ENCODE measurements at regions not wholly inside any gene's neighbourhood (a gene's known extent, or its start where the extent isn't known, plus 50 kb on each side); places are given as distances from the start of the nearest gene placed in this dataset.

DNA sequence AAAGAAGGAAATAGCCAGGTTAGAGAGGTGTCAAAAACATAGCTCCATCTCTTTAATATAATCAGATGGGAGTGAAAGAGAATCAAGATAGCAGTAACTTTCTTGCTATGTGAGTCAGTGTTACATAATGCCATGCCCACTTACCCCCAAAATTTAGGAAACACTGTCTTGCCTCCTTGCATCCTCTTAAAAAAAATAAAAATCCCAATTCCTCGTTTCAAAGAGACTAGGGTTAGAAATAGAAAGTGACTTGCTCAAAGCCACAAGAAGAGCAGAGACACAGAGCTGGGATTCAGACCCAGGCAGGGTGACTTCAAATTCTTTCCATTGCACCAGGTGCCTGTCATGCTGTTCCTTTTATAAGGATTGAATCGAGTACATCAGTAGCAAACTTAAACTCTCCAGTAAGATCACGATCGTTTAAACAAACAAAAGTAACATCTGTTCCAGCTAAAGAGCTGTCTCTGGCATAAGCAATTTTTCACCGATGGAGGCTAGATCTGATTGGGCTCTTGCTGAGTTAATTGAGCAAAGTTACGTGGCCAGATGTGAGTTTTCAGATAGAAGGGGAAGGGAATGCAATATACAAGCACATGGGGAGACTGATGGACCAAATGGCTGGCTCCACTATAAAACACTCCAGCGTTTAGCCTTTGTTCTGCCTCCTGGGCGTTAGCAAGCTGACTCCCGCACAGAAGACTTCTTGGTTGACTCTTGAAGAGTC is 176.9 kb downstream of the PALM2AKAP2 start:
- TF ChIP-seq, protein P1, sequence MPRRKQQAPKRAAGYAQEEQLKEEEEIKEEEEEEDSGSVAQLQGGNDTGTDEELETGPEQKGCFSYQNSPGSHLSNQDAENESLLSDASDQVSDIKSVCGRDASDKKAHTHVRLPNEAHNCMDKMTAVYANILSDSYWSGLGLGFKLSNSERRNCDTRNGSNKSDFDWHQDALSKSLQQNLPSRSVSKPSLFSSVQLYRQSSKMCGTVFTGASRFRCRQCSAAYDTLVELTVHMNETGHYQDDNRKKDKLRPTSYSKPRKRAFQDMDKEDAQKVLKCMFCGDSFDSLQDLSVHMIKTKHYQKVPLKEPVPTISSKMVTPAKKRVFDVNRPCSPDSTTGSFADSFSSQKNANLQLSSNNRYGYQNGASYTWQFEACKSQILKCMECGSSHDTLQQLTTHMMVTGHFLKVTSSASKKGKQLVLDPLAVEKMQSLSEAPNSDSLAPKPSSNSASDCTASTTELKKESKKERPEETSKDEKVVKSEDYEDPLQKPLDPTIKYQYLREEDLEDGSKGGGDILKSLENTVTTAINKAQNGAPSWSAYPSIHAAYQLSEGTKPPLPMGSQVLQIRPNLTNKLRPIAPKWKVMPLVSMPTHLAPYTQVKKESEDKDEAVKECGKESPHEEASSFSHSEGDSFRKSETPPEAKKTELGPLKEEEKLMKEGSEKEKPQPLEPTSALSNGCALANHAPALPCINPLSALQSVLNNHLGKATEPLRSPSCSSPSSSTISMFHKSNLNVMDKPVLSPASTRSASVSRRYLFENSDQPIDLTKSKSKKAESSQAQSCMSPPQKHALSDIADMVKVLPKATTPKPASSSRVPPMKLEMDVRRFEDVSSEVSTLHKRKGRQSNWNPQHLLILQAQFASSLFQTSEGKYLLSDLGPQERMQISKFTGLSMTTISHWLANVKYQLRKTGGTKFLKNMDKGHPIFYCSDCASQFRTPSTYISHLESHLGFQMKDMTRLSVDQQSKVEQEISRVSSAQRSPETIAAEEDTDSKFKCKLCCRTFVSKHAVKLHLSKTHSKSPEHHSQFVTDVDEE (CRISPR knock-in tag; IDR thresholded peaks at IDR 0.05): peak; percentile 86; the same call in 1 of the 2 replicates
- TF ChIP-seq TCF4 (CRISPR knock-in tag; IDR thresholded peaks at IDR 0.05; ENCODE audit: borderline replicate concordance): peak; percentile 58; the same call in 1 of the 2 replicates
- TF ChIP-seq ZNF565 (CRISPR knock-in tag; conservative IDR thresholded peaks at IDR 0.05; ENCODE audit: low read depth): no peak
- ATAC-seq: peak; percentile 37

GRCh38 chr9:109959679-109960078 is 179.7 kb downstream of the PALM2AKAP2 start:
- ATAC-seq: no peak
- TF ChIP-seq RARB (CRISPR knock-in tag; IDR thresholded peaks at IDR 0.05) (no peak), CSDC2 (CRISPR knock-in tag; IDR thresholded peaks at IDR 0.05) (no peak), PPARA (CRISPR knock-in tag; IDR thresholded peaks at IDR 0.05; ENCODE audit: borderline replicate concordance) (no peak), OSR1 (CRISPR knock-in tag; IDR thresholded peaks at IDR 0.05) (no peak), ESRRG (CRISPR knock-in tag; IDR thresholded peaks at IDR 0.05) (no peak), TCF4 (CRISPR knock-in tag; IDR thresholded peaks at IDR 0.05; ENCODE audit: borderline replicate concordance) (no peak), GLIS3 (CRISPR knock-in tag; IDR thresholded peaks at IDR 0.05) (no peak)
- TF ChIP-seq, protein P2, sequence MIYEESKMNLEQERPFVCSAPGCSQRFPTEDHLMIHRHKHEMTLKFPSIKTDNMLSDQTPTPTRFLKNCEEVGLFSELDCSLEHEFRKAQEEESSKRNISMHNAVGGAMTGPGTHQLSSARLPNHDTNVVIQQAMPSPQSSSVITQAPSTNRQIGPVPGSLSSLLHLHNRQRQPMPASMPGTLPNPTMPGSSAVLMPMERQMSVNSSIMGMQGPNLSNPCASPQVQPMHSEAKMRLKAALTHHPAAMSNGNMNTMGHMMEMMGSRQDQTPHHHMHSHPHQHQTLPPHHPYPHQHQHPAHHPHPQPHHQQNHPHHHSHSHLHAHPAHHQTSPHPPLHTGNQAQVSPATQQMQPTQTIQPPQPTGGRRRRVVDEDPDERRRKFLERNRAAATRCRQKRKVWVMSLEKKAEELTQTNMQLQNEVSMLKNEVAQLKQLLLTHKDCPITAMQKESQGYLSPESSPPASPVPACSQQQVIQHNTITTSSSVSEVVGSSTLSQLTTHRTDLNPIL (CRISPR knock-in tag; IDR thresholded peaks at IDR 0.05; ENCODE audit: low read depth): no peak

DNA sequence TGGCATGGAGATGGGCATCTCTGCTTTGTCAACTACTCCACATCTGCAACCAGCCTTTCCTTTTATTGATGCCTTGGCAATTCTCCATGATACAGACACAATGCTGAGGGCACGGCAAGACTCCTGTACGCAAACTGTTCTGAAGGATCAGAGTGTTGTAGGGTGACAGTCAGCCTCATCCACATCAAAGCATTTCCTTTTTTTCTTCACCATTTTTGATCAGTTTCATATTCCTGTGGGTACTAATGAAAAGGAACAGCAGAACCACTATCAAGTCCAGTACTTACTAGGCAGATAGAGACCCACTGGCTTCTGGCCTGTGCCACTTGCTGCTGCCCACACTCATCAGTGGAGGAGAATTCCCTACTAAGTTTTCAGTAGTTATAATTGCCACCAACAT is 181.6 kb downstream of the PALM2AKAP2 start:
- TF ChIP-seq OSR1 (CRISPR knock-in tag; IDR thresholded peaks at IDR 0.05): no peak
- TF ChIP-seq, protein P2 (CRISPR knock-in tag; IDR thresholded peaks at IDR 0.05; ENCODE audit: low read depth): no peak
- no peak for ATAC-seq

DNA sequence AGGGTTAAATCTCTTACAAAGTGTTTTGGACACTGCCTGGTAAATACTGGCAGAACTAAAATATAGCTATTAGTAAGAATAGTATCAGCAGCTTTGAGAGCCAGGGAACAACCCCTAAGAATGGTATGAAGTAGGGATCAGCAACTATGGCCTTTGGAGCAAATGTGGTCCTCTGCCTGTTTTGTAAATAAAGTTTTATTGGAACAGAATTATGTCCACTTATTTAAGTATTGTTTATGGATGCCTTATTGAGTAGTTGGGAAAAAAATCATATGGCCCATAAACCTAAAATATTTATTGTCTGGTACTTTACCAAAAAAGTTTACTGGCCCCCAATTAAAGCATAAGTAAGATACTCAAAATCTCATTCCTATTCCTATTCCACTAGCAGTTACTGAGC is 182.2 kb downstream of the PALM2AKAP2 start:
- no peak for ATAC-seq
- TF ChIP-seq OSR1 (CRISPR knock-in tag; IDR thresholded peaks at IDR 0.05) (no peak), BACH2 (CRISPR knock-in tag; IDR thresholded peaks at IDR 0.05; ENCODE audit: borderline replicate concordance) (no peak), ESRRG (CRISPR knock-in tag; IDR thresholded peaks at IDR 0.05) (no peak), ZFP30 (CRISPR knock-in tag; IDR thresholded peaks at IDR 0.05) (no peak), ZFP3 (CRISPR knock-in tag; IDR thresholded peaks at IDR 0.05) (no peak), ZNF565 (CRISPR knock-in tag; conservative IDR thresholded peaks at IDR 0.05; ENCODE audit: low read depth) (no peak)

DNA sequence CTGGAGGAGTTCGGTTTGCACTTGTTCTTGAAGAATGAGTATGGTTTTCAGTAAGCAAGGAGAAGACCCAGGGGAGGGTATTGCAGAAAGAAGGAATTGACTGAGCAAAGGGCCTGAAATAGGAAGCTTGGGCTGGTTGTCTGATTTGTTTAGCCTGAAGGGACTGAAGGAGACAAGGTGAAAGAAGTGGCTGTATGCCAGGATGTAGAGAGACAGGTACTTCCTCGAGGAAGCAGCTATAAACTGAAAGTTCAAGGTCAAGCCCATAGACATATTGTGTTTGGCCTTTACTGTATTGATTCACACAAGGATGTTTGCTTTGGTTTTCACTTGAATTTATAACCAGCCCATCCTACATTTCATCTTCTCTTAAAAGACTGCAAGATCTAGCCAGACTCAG is 183.1 kb downstream of the PALM2AKAP2 start:
- TF ChIP-seq, protein P1 (CRISPR knock-in tag; IDR thresholded peaks at IDR 0.05): no peak
- ATAC-seq: no peak

- no peak for ATAC-seq
- TF ChIP-seq ISL1 (CRISPR knock-in tag; IDR thresholded peaks at IDR 0.05): no peak
- TF ChIP-seq RARB (CRISPR knock-in tag; IDR thresholded peaks at IDR 0.05): no peak
- TF ChIP-seq PPARA (CRISPR knock-in tag; IDR thresholded peaks at IDR 0.05; ENCODE audit: borderline replicate concordance): no peak
- TF ChIP-seq ZNF8 (CRISPR knock-in tag; IDR thresholded peaks at IDR 0.05): no peak
- no peak for TF ChIP-seq ZFP3 (CRISPR knock-in tag; IDR thresholded peaks at IDR 0.05)
- TF ChIP-seq ARNTL (CRISPR knock-in tag; IDR thresholded peaks at IDR 0.05; ENCODE audit: borderline replicate concordance, low read depth): no peak
- TF ChIP-seq, protein P1 (CRISPR knock-in tag; IDR thresholded peaks at IDR 0.05): no peak
- TF ChIP-seq ZNF70 (CRISPR knock-in tag; IDR thresholded peaks at IDR 0.05): no peak
- no peak for TF ChIP-seq TCF4 (CRISPR knock-in tag; IDR thresholded peaks at IDR 0.05; ENCODE audit: borderline replicate concordance)
- TF ChIP-seq, protein P2 (CRISPR knock-in tag; IDR thresholded peaks at IDR 0.05; ENCODE audit: low read depth): no peak
Measured at GRCh38 chr9:109966643-109967368, 186.8 kb downstream of the PALM2AKAP2 start.
